ENCODE measurements at regions not wholly inside any gene's neighbourhood (a gene's known extent, or its start where the extent isn't known, plus 50 kb on each side); places are given as distances from the start of the nearest gene placed in this dataset.

- TF ChIP-seq CTCF (IDR thresholded peaks at IDR 0.05) (no peak), POLR2A (IDR thresholded peaks at IDR 0.05) (no peak)
These were observed 96.6 kb downstream of the ENGASE start for GRCh38 chr17:79171188-79171587.

Measured in tibial nerve (tissue), 3 donors.